ENCODE measurements at regions not wholly inside any gene's neighbourhood (a gene's known extent, or its start where the extent isn't known, plus 50 kb on each side); places are given as distances from the start of the nearest gene placed in this dataset.

DNA sequence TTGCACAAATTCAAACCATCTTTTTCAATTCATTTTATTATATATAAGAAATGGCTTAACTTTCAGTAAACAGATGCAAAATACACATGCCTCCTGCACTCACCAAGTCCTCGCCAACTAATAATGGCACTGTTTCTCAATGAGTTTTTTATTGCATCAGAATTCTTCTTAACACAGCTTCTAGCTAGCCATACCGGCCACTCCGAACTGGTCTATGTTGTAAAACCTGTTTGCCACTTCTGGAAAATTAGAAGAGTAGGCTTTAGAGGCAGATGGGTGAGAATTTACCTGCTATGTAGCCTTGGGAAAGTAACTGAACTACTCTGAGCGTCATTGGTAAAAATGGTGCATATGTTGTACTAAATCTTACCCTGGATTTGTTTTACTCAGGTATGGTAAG is 100.6 kb upstream of the LHCGR start:
- TF ChIP-seq CTCF (IDR thresholded peaks at IDR 0.05) (no peak), POLR2AphosphoS5 (IDR thresholded peaks at IDR 0.05) (no peak), EP300 (IDR thresholded peaks at IDR 0.05) (no peak)

All from stomach (tissue), 4 donors.